IMR-90 (cell line): ENCODE measurements at regions not wholly inside any gene's neighbourhood (a gene's known extent, or its start where the extent isn't known, plus 50 kb on each side); places are given as distances from the start of the nearest gene placed in this dataset.

ENCODE experiments used
- ATAC-seq: fragments of 200-7000 bp; cut with Tn5 transposase; 2 replicates; pipeline ENCODE4 v1.9.1; 2020; ENCODE audit warnings: low read depth, mild to moderate bottlenecking, moderate library complexity
- BruUV-seq: library from RNA; stranded (reverse); fragments of 400-500 nt; replicated peaks from 2 replicates; lab custom pipeline; 2021; lab: Mats Ljungman, UMichigan
- CTCF ChIA-PET: fragments of 300-600 bp; formaldehyde crosslinking; extraction: SDS; loops from one replicate; lab custom pipeline; 2021; ENCODE audit warnings: antibody characterized with exemption; lab: Yijun Ruan, JAX
- POLR2A ChIA-PET: fragments of 300-600 bp; sonication (Branson Sonifier 250); formaldehyde crosslinking; loops from one replicate; lab custom pipeline; 2022; ENCODE audit warnings: antibody characterized with exemption; ENCODE audit not compliant: unreplicated experiment; lab: Charles Lee
- DNase-seq: peaks from one replicate; pipeline ENCODE4 v3.0.0; 2013
- H2AFZ ChIP-seq: replicated peaks from 2 replicates; pipeline ENCODE3; 2013; ENCODE audit warnings: low read length, mild to moderate bottlenecking; ENCODE audit not compliant: poor library complexity
- H2AK5ac ChIP-seq: 2 replicates; pipeline ENCODE4 v1.6.1; 2013; ENCODE audit warnings: low read depth, low read length, inconsistent platforms
- H2AK9ac ChIP-seq: replicated peaks from 2 replicates; pipeline ENCODE3; 2013; ENCODE audit warnings: mild to moderate bottlenecking, low read depth, low read length, moderate library complexity; ENCODE audit not compliant: poor library complexity
- H2BK120ac ChIP-seq: 2 replicates; pipeline ENCODE4 v1.6.1; 2013; ENCODE audit warnings: low read depth, low read length, inconsistent platforms
- H2BK15ac ChIP-seq: 3 replicates; pipeline ENCODE4 v1.6.1; 2013; ENCODE audit warnings: low read depth, low read length, inconsistent platforms
- H2BK20ac ChIP-seq: 2 replicates; pipeline ENCODE4 v1.6.1; 2013; ENCODE audit warnings: low read depth, mild to moderate bottlenecking, inconsistent platforms, low read length, moderate library complexity
- H2BK5ac ChIP-seq: 2 replicates; pipeline ENCODE4 v1.6.1; 2013; ENCODE audit warnings: mild to moderate bottlenecking, low read depth, low read length, inconsistent platforms; ENCODE audit not compliant: poor library complexity, severe bottlenecking
- H3K14ac ChIP-seq: replicated peaks from 2 replicates; pipeline ENCODE4 v1.6.1; 2013; ENCODE audit warnings: low read depth, low read length, inconsistent platforms
- H3K18ac ChIP-seq: 2 replicates; pipeline ENCODE4 v1.6.1; 2013; ENCODE audit warnings: low read depth, low read length, control low read depth
- H3K23ac ChIP-seq: 2 replicates; pipeline ENCODE4 v1.6.1; 2013; ENCODE audit warnings: low read depth, low read length, inconsistent platforms
- H3K27ac ChIP-seq: 2 replicates; pipeline ENCODE4 v1.5.1; 2013; ENCODE audit warnings: mild to moderate bottlenecking, control low read depth, low read length; ENCODE audit not compliant: insufficient read depth
- H3K27me3 ChIP-seq: 2 replicates; pipeline ENCODE4 v1.6.1; 2013; ENCODE audit warnings: low read length; ENCODE audit not compliant: control insufficient read depth, insufficient read depth
- H3K36me3 ChIP-seq: 2 replicates; pipeline ENCODE4 v1.6.1; 2013; ENCODE audit warnings: low read length, mixed read lengths; ENCODE audit not compliant: control insufficient read depth, insufficient read depth
- H3K4ac ChIP-seq: 2 replicates; pipeline ENCODE4 v1.6.1; 2013; ENCODE audit warnings: low read depth, low read length, inconsistent platforms
- H3K4me1 ChIP-seq: 2 replicates; pipeline ENCODE4 v1.6.1; 2013; ENCODE audit warnings: low read length, mixed read lengths; ENCODE audit not compliant: control insufficient read depth, insufficient read depth
- H3K4me2 ChIP-seq: 2 replicates; pipeline ENCODE4 v1.6.1; 2013; ENCODE audit warnings: low read depth, mild to moderate bottlenecking, control low read depth, low read length, moderate library complexity
- H3K4me3 ChIP-seq: 2 replicates; pipeline ENCODE4 v1.5.1; 2013; ENCODE audit warnings: low read depth, mild to moderate bottlenecking, control low read depth, low read length, moderate library complexity; ENCODE audit not compliant: insufficient read depth
- H3K56ac ChIP-seq: 2 replicates; pipeline ENCODE4 v1.6.1; 2013; ENCODE audit warnings: low read length, inconsistent platforms; ENCODE audit not compliant: insufficient read depth; ENCODE audit errors: extremely low read depth
- H3K79me1 ChIP-seq, 2 experiments: 2 replicates each; pipeline ENCODE4 v1.6.1; 2013; ENCODE audit warnings: low read length in 2 of 2, inconsistent platforms in 1 of 2, low read depth in 1 of 2
- H3K9ac ChIP-seq: 2 replicates; pipeline ENCODE4 v1.6.1; 2013; ENCODE audit warnings: low read depth, low read length, control low read depth
- H3K9me1 ChIP-seq: 2 replicates; pipeline ENCODE4 v1.6.1; 2013; ENCODE audit warnings: low read length, inconsistent platforms; ENCODE audit not compliant: insufficient read depth
- H3K9me3 ChIP-seq: 2 replicates; pipeline ENCODE4 v1.6.1; 2013; ENCODE audit warnings: low read length; ENCODE audit not compliant: control insufficient read depth, insufficient read depth
- H4K20me1 ChIP-seq: 2 replicates; pipeline ENCODE4 v1.6.1; 2013; ENCODE audit warnings: low read length, inconsistent platforms; ENCODE audit not compliant: insufficient read depth
- H4K5ac ChIP-seq: 2 replicates; pipeline ENCODE4 v1.6.1; 2013; ENCODE audit warnings: mild to moderate bottlenecking, low read depth, low read length, control low read depth
- H4K8ac ChIP-seq, 2 experiments: 2 replicates each; pipeline ENCODE4 v1.6.1; 2013; ENCODE audit warnings: low read depth in 2 of 2, low read length in 2 of 2, control low read depth in 1 of 2, inconsistent platforms in 1 of 2
- H4K91ac ChIP-seq: 2 replicates; pipeline ENCODE4 v1.6.1; 2013; ENCODE audit warnings: low read depth, low read length, inconsistent platforms; ENCODE audit not compliant: insufficient read depth
- BHLHE40 ChIP-seq: fragments of 150-350 bp; IDR thresholded peaks from 2 replicates; pipeline ENCODE4 v1.6.1; 2016; ENCODE audit warnings: mild to moderate bottlenecking, low read depth, low read length
- CEBPB ChIP-seq: IDR thresholded peaks from 2 replicates; pipeline ENCODE4 v1.6.1; 2012; ENCODE audit warnings: low read depth, low read length, improper control_type of control experiment
- CHD1 ChIP-seq: IDR thresholded peaks from 2 replicates; pipeline ENCODE4 v1.6.1; 2012; ENCODE audit warnings: low read depth, low read length, improper control_type of control experiment
- FOS ChIP-seq: fragments of 150-350 bp; IDR thresholded peaks from 2 replicates; pipeline ENCODE4 v1.6.1; 2016; ENCODE audit warnings: low read depth, low read length
- MAZ ChIP-seq: IDR thresholded peaks from 2 replicates; pipeline ENCODE4 v1.6.1; 2012; ENCODE audit warnings: low read depth, mild to moderate bottlenecking, low read length, improper control_type of control experiment, moderate library complexity, borderline replicate concordance
- NFE2L2 ChIP-seq: fragments of 150-350 bp; IDR thresholded peaks from 2 replicates; pipeline ENCODE4 v1.6.1; 2016; ENCODE audit warnings: low read depth, mild to moderate bottlenecking, low read length
- RAD21 ChIP-seq: IDR thresholded peaks from 2 replicates; pipeline ENCODE4 v1.6.1; 2012; ENCODE audit warnings: low read length, improper control_type of control experiment
- RFX5 ChIP-seq: IDR thresholded peaks from 2 replicates; pipeline ENCODE4 v1.8.0; 2012; ENCODE audit warnings: low read depth, mild to moderate bottlenecking, low read length, moderate library complexity
- SMC3 ChIP-seq: fragments of 150-350 bp; IDR thresholded peaks from 2 replicates; pipeline ENCODE4 v1.6.1; 2016; ENCODE audit warnings: low read depth, mild to moderate bottlenecking, antibody characterized with exemption, low read length, moderate library complexity
- WGBS, 2 experiments: methylation state at CpG; one replicate each; pipeline versions ENCODE4 v1.1.5 to v1.1.7; 2013; ENCODE audit warnings: missing lambda C conversion rate in 2 of 2; ENCODE audit not compliant: insufficient read length in 1 of 2; ENCODE audit errors: extremely low coverage in 2 of 2; 5-methylcytosine and 5-hydroxymethylcytosine counted together
- dilution Hi-C: fragments of 300-500 bp; cut with HindIII; formaldehyde crosslinking; loops from one replicate; pipeline ENCODE4 v1.14.3; 2018; ENCODE audit warnings: low sequenced_read_pairs; ENCODE audit not compliant: unreplicated experiment
- in situ Hi-C: fragments of 300-500 bp; cut with MboI; formaldehyde crosslinking; loops from 3 replicates; pipeline ENCODE4 v1.14.3; 2019; ENCODE audit warnings: low sequenced_read_pairs, inconsistent platforms, mixed read lengths
- intact Hi-C: fragments of 100-400 bp; cut with micrococcal nuclease; formaldehyde crosslinking; loops from 2 replicates; pipeline ENCODE4 v1.10.0; 2022
- TF ChIP-seq, protein P1 (sequence below): fragments of 150-350 bp; IDR thresholded peaks from 2 replicates; pipeline ENCODE4 v1.6.1; 2017; ENCODE audit warnings: mild to moderate bottlenecking, antibody characterized with exemption, low read length, low read depth
- TF ChIP-seq, protein P2 (sequence below): fragments of 150-350 bp; IDR thresholded peaks from 2 replicates; pipeline ENCODE4 v1.6.1; 2016; ENCODE audit warnings: low read depth, mild to moderate bottlenecking, low read length, moderate library complexity, borderline replicate concordance

GRCh38 chr6:37752718-37753117, 55.0 kb upstream of the MDGA1 start:
- dilution Hi-C loops, result no loop called here
- no peak overlapping the region for H2BK20ac ChIP-seq
- H3K4ac ChIP-seq, result no peak overlapping the region
- H3K79me1 ChIP-seq, result no peaks in the 10 kb centered on the region
- no peaks in the 10 kb centered on the region for H4K20me1 ChIP-seq
- H2AK5ac ChIP-seq, result no peak overlapping the region
- TF ChIP-seq MAZ (no peak), NFE2L2 (no peak), FOS (no peak), RAD21 (no peak), BHLHE40 (no peak), CHD1 (no peak), RFX5 (no peak), SMC3 (no peak), CEBPB (no peak)
- TF ChIP-seq, protein P1, sequence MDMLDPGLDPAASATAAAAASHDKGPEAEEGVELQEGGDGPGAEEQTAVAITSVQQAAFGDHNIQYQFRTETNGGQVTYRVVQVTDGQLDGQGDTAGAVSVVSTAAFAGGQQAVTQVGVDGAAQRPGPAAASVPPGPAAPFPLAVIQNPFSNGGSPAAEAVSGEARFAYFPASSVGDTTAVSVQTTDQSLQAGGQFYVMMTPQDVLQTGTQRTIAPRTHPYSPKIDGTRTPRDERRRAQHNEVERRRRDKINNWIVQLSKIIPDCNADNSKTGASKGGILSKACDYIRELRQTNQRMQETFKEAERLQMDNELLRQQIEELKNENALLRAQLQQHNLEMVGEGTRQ, result no peak
- TF ChIP-seq, protein P2, sequence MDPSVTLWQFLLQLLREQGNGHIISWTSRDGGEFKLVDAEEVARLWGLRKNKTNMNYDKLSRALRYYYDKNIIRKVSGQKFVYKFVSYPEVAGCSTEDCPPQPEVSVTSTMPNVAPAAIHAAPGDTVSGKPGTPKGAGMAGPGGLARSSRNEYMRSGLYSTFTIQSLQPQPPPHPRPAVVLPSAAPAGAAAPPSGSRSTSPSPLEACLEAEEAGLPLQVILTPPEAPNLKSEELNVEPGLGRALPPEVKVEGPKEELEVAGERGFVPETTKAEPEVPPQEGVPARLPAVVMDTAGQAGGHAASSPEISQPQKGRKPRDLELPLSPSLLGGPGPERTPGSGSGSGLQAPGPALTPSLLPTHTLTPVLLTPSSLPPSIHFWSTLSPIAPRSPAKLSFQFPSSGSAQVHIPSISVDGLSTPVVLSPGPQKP, result no peak
- no peaks in the 10 kb centered on the region for H3K36me3 ChIP-seq
- WGBS, 2 experiments, result 100% methylated on average over 1 of the region's 2 CpGs; no CpG with 5 or more reads in 1 of the 2 experiments
- no peaks in the 10 kb centered on the region for H3K9me3 ChIP-seq
- DNase-seq, result no peak
- H4K91ac ChIP-seq, result no peak overlapping the region
- POLR2A ChIA-PET, result no interaction called here
- no peaks in the 10 kb centered on the region for H3K4me1 ChIP-seq
- H3K18ac ChIP-seq, result no peak overlapping the region
- peaks cover 26% of the 10 kb centered on the region for H3K27me3 ChIP-seq
- no peak overlapping the region for H4K8ac ChIP-seq
- ATAC-seq, result no peak
- no peak overlapping the region for H2BK5ac ChIP-seq
- no peak overlapping the region for H3K9ac ChIP-seq
- H3K4me2 ChIP-seq, result no peak overlapping the region
- no peak overlapping the region for H2BK15ac ChIP-seq
- intact Hi-C loops, result no loop called here
- no peak overlapping the region for H2BK120ac ChIP-seq
- no peak overlapping the region for H3K23ac ChIP-seq
- no peak overlapping the region for H4K5ac ChIP-seq
- in situ Hi-C loops, result no loop called here
- H2AK9ac ChIP-seq, result no peak overlapping the region
- no peak overlapping the region for H3K27ac ChIP-seq
- H3K9me1 ChIP-seq, result no peaks in the 10 kb centered on the region
- H3K14ac ChIP-seq, result no peak overlapping the region
- no TSS peak for BruUV-seq
- H3K56ac ChIP-seq, result no peak overlapping the region
- H2AFZ ChIP-seq, result no peak overlapping the region
- no peak overlapping the region for H3K4me3 ChIP-seq
- CTCF ChIA-PET, result no interaction called here
